Fibroblast of skin of back (primary cell): ENCODE measurements at regions not wholly inside any gene's neighbourhood (a gene's known extent, or its start where the extent isn't known, plus 50 kb on each side); places are given as distances from the start of the nearest gene placed in this dataset.
"Not testable (repeated sequence)": the region's sequence is repeated elsewhere in the genome, so short reads cannot be mapped to it uniquely, and the experiment has no call there.

ENCODE experiments used
- DNase-seq: peaks from one replicate; pipeline ENCODE4 v3.0.0-alpha.2; 2013

GRCh38 chr2:84288293-84288692 is 170.8 kb downstream of the SUCLG1 start:
- no peak for DNase-seq

DNA sequence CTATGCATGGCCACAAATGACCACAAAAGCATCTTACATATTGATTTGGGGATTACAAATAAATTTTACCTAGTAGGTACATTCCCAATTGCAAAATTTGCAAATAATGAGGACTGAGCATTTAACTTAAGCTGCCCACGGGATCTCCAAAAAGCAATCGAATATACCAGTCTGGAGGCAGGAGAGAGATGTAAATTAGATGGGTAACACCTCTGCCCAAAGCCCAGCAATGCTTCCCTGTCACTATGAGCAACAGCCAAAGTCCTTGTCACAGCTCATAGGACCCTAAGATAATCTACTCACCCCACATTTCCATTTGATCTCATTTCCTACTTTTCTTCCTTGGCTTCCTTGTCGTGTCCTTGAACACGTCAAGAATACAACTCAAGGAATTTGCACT is 172.2 kb downstream of the SUCLG1 start:
- no peak for DNase-seq

DNA sequence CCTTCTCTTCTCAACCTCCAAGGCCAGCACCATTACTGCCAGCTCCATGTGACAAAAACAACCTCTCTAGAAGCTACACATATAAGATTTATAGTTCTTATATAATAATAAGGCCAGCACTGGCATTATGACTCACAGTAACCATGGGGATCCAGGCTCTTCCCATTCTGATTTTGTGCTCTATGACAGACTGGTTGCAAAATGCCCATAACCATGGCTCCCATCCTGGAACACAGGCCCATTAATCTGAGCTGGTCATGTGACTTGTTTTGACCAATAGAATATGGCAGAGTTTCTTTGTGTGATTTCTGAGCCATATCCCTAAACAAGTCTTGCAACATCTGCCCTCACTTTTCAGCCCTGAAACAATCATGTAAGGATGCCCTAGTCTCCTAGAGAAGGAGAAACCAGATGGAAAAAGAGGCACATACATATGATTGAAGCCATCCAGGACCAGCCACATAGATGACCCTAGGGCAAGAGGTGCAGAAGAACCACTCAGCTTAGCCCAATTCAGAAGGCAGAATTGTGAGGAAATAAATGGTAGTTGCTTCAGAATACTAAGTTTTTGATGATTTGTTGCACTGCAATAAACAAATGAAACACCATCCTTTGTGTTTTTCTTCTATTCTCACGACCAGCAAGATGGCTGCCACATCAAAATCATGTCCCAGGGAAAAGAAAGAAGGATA is 173.9 kb downstream of the SUCLG1 start:
- DNase-seq, result no peak

DNA sequence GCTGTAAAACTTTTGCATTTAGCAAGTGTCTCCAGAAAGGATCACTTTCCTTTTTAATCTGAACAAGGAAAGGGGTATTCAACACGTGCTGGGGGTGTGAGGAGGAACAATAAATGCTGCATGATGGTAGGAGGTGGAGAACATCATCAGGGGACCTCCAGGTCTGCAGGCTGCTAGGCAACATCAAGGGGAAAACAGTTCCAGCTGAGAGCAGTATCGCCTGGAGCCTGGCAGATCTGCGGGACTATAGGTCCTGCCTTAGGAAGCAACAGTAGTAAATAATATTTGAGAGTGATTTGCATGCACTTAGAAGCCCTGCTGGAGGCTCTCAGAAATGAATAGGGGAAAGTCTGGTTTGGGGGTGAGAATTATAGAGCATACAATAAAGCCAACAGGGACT is 175.6 kb downstream of the SUCLG1 start:
- DNase-seq, result no peak

GRCh38 chr2:84281510-84281909 is 177.6 kb downstream of the SUCLG1 start:
- no peak for DNase-seq

- no peak for DNase-seq
Measured at GRCh38 chr2:84280873-84281272, 178.2 kb downstream of the SUCLG1 start.

- no peak for DNase-seq
Measured at GRCh38 chr2:84278386-84278785, 180.7 kb downstream of the SUCLG1 start.

DNA sequence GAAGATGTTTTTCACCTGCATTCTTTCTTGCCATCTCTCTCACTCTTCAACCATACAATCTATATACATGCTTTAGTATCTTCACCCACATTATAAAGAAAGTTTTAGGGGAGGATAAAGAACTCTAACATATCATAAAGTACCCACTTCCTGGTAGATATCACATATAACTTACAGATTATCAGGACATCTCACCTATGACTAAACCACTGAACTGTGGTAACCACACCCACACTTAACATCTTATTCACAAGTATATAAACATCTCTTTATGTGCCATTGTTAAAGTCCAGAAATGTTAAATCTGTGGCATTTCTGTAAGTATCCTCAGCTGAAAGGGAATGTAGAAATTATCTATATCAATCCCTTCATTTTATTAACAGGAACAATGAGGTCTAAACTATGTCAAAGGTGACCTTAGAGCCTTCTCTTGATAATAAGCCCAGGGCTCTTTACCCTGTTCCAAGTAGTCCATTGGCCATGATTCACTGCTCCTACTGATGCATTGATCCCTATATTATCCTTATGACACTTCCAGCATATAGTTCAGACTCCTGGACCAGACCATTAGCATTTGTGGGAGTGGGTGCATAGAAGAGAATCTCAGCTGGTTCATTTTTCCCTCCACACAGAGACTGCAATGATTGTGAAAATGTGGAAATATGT is 182.4 kb downstream of the SUCLG1 start:
- no peak for DNase-seq

GRCh38 chr2:84273406-84273805 is 185.7 kb downstream of the SUCLG1 start:
- no peak for DNase-seq

DNA sequence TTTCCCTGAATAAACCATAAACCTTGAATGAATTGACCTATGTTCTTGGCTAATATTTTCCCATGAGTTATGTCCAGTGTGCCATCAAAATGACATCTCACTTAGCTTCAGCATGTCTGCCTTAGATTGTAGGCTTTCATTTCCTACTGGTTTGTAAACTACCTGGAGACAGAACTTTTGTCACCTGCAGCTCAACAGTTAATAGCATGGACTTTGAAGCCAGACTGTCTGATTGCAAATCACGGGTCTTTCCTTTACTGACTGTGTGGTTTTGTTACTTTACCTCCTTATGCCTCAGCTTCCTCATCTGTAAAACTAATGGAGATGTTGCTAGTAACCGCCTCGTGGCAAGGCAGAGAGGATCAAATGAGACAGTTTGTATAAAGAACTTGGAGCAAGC is 187.1 kb downstream of the SUCLG1 start:
- DNase-seq, result no peak

DNA sequence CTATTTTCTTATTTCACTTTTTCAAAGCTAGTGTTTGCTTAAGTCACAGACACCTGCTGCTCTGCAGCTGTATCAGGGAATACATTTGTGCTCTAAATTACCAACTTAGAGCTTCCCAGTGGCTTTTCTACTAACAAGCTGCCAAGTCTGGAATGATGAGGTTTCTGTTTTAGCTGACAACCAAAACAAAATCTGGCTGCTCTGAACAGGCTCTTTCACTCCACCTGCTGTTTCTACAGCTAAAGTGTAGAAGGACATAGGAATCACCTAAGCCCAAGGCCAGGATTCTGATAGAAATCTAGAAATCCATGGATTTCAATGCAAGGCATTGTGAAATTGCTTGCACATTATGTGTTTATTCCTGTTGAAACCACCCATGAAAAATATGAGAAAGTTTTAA is 201.2 kb downstream of the SUCLG1 start:
- no peak for DNase-seq

DNA sequence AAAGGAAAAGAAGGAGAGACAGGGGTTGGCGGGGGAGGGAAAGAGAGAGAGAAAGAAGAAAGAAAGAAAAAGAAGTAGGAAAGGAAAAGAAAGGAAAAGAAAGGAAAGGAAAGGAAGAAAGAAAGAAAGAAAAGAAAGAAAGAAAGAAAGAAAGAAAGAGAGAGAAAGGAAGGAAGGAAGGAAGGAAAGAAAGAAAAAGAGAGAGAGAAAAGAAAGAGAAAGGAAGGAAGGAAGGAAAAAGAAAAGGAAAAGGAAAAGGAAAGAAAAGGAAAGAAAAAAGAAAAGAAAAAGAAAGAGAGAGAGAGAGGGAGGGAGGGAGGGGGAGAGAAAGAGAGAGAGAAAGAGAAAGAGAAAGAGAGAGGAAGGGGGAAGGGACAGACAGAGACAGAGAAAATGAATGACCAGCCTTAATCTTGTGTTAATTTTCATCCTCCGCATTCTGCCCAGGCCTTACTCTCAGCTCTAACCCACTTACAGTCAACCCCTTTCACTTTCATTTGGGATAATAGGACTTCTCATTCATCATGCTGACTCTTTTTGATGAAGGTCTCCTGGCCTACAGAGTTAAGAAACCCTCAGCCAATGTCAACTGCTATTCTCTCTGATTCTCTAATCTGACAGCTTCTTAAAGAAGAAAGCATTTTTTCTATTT is 207.3 kb downstream of the SUCLG1 start:
- no peak for DNase-seq

DNA sequence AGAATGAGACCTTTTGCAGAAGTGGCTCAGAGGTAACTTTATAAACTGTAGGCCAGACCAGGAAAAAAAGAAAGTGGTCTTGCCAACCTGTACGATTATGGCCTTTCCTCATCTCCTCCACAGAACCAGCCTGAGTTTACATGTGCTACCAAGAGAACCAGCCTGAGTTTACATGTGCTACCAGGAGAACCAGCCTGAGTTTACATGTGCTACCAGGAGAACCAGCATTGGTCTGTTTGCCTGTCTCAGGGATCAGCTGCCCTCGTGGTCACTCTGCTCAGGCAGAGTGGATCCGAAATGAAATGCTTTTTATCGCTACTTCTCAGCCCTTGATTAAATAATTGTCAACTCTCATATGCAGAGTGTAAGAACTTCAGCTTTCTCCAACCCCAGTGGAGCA is 209.9 kb downstream of the SUCLG1 start:
- no peak for DNase-seq

DNA sequence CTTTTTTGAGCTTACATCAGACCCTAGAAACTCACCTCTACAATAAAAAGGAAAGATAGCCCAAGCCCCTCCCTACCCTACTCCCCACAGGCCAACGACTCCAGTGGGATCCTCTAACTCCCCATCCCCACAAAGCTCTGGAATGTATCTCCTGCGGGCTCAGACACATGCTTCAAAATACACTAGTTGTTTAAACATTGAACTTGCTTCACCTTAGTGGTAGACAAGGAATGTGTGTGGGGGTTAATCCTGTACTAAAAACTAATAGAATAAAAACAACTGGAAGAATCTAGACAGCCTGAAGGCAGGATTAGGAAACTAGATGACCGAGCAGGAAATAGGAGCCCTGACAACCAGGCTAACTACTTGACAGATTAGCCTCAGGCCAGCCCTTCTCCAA is 211.5 kb downstream of the SUCLG1 start:
- no peak for DNase-seq

GRCh38 chr2:84243788-84244733 is 215.0 kb downstream of the SUCLG1 start:
- no peak for DNase-seq

- DNase-seq, result no peak
Measured at GRCh38 chr2:84238907-84239306, 220.2 kb downstream of the SUCLG1 start.

DNA sequence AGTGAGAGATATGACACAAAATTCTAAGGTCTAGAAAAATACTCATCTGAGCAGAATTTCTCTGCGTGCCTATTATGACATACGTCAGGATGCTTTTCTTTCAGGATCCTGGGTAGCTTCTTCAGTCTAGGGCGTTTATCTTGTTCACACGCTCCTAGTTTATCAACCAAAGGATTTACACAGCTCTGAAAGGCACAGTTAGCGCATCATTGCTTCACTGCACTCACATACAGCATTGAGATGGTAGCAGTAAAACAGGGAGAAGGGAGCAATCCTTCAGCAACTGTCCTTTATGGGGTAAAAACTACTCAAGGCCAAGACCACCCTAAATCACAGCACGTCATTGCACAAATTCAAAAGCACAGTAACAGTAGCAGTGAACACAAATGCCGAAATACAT is 222.8 kb downstream of the SUCLG1 start:
- DNase-seq, result no peak

DNA sequence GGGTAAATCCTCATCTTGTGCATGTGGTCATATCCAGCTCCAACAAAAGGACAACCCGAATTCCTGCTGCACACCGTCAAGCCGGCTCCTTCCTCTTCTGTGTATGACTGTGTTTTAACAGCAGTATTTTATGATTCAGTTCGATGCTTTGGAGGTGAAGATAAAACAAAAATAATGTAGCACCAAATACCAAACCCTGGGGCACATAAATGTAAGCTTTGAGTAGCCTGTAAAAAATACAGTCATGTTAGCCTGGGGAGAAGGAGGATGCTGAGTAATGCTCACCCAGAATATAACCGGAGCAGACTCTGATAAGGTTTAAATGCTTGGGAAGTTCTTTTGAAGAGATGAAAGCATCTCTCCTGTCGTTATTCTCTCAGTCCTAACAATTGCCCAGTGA is 225.0 kb downstream of the SUCLG1 start:
- no peak for DNase-seq

GRCh38 chr2:84231478-84231877 is 227.6 kb downstream of the SUCLG1 start:
- DNase-seq, result no peak

GRCh38 chr2:84224121-84224520 is 235.0 kb downstream of the SUCLG1 start:
- no peak for DNase-seq

DNA sequence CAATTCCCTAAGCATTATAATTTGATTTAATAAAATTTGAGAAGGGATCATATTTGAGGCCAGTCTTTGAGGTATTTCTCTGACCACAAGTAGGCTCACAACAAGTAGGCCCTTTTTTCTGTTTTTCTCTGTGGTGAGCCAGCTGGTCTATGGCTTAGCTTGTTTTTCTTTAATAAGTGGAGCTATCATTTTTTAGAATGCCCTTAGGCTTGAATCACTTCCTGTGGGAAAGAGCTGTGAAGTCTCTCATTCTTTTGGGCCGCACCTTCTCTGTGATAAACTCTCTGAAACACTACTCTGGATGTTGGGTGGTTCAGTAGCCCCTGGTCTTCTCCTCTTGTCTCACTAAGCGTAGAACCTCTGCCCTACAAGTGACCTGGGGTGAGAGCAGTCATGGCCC is 235.9 kb downstream of the SUCLG1 start:
- DNase-seq, result peak; percentile 62

DNA sequence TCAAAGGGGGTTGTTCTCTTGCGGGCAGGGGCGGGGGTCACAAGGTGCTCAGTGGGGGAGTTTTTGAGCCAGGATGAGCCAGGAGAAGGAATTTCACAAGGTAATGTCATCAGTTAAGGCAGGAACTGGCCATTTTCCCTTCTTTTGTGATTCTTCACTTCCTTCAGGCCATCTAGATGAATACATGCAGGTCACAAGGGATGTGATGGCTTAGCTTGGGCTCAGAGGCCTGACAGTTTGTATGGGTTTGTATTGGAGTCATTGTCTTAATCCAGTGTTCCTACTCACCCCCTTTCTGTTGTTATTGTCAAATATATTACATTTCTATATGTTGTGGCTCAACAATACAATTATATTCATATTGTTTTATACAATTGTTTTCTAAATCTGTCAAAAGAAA is 238.0 kb downstream of the SUCLG1 start:
- DNase-seq, result not testable (repeated sequence)

GRCh38 chr2:84217456-84217855 is 241.6 kb downstream of the SUCLG1 start:
- DNase-seq, result no peak
